ENCODE measurements at regions not wholly inside any gene's neighbourhood (a gene's known extent, or its start where the extent isn't known, plus 50 kb on each side); places are given as distances from the start of the nearest gene placed in this dataset.

- no peaks in the 10 kb centered on the region for H3K36me3 ChIP-seq (ENCODE audit: control insufficient read depth in 2 of 2, insufficient read depth in 1 of 2, low read length in 2 of 2)
- no peaks in the 10 kb centered on the region for H3K9me3 ChIP-seq (ENCODE audit: control insufficient read depth, insufficient read depth, low read depth, low read length)
- H3K27ac ChIP-seq (ENCODE audit: extremely low read depth, low read depth, low read length) = no peak overlapping the region
- H3K4me1 ChIP-seq (ENCODE audit: control insufficient read depth, insufficient read depth, low read length) = peaks cover 3% of the 10 kb centered on the region; the same call in 1 of the 2 replicates
- no peak overlapping the region for H3K4me3 ChIP-seq (ENCODE audit: low read depth, low read length)
- CTCF ChIA-PET = no interaction called here
- POLR2A ChIA-PET = no interaction called here
- TF ChIP-seq ZBTB8A (tag by site-specific recombination; IDR thresholded peaks at IDR 0.05) = no peak
- no peak for TF ChIP-seq ZNF558 (tag by site-specific recombination; IDR thresholded peaks at IDR 0.05)
- TF ChIP-seq ZNF521 (tag by site-specific recombination; IDR thresholded peaks at IDR 0.05) = no peak
- no peak for TF ChIP-seq ZNF830 (tag by site-specific recombination; IDR thresholded peaks at IDR 0.05; ENCODE audit: low read depth)
- TF ChIP-seq ZBTB7A (tag by site-specific recombination; IDR thresholded peaks at IDR 0.05; ENCODE audit: low read depth) = no peak
- no peak for TF ChIP-seq ZNF513 (tag by site-specific recombination; IDR thresholded peaks at IDR 0.05)
- no peak for TF ChIP-seq SP7 (tag by site-specific recombination; IDR thresholded peaks at IDR 0.05)
- no peak for TF ChIP-seq KLF9 (tag by site-specific recombination; IDR thresholded peaks at IDR 0.05; ENCODE audit: low read depth)
- no peak for TF ChIP-seq ZNF248 (tag by site-specific recombination; IDR thresholded peaks at IDR 0.05)
- no peak for TF ChIP-seq ZNF138 (tag by site-specific recombination; IDR thresholded peaks at IDR 0.05; ENCODE audit: borderline replicate concordance)
- TF ChIP-seq ZNF792 (tag by site-specific recombination; IDR thresholded peaks at IDR 0.05) = no peak
- no peak for TF ChIP-seq ZNF501 (tag by site-specific recombination; IDR thresholded peaks at IDR 0.05)
- no peak for TF ChIP-seq ZNF621 (tag by site-specific recombination; IDR thresholded peaks at IDR 0.05)
Measured at GRCh38 chr5:74132485-74132884, 506.5 kb downstream of the ARHGEF28 start.

- no peaks in the 10 kb centered on the region for H3K9me3 ChIP-seq (ENCODE audit: control insufficient read depth, insufficient read depth, low read depth, low read length)
- H3K27ac ChIP-seq (ENCODE audit: extremely low read depth, low read depth, low read length) = no peak overlapping the region
- ChIA-PET POLR2A (no interaction called here), CTCF (no interaction called here)
- TF ChIP-seq ZNF747 (tag by site-specific recombination; IDR thresholded peaks at IDR 0.05) (no peak), ZNF292 (tag by site-specific recombination; IDR thresholded peaks at IDR 0.05; ENCODE audit: borderline replicate concordance, low read depth) (no peak), ZSCAN4 (tag by site-specific recombination; IDR thresholded peaks at IDR 0.05) (no peak), ZNF274 (IDR thresholded peaks at IDR 0.05; ENCODE audit: low read length) (no peak), ZNF274 (tag by site-specific recombination; IDR thresholded peaks at IDR 0.05; ENCODE audit: borderline replicate concordance) (no peak), GLI2 (tag by site-specific recombination; IDR thresholded peaks at IDR 0.05; ENCODE audit: borderline replicate concordance, low read depth) (no peak), ZBTB7A (tag by site-specific recombination; IDR thresholded peaks at IDR 0.05; ENCODE audit: low read depth) (no peak), ZNF362 (tag by site-specific recombination; IDR thresholded peaks at IDR 0.05) (no peak), ZNF449 (tag by site-specific recombination; IDR thresholded peaks at IDR 0.05) (no peak), ZNF707 (tag by site-specific recombination; IDR thresholded peaks at IDR 0.05) (no peak), INSM2 (tag by site-specific recombination; IDR thresholded peaks at IDR 0.05) (no peak)
- H3K4me3 ChIP-seq (ENCODE audit: low read depth, low read length) = no peak overlapping the region
- peaks cover 9% of the 10 kb centered on the region for H3K4me1 ChIP-seq (ENCODE audit: control insufficient read depth, insufficient read depth, low read length)
- no peaks in the 10 kb centered on the region for H3K36me3 ChIP-seq (ENCODE audit: control insufficient read depth in 2 of 2, insufficient read depth in 1 of 2, low read length in 2 of 2)
Measured at GRCh38 chr5:74131250-74131649, 505.3 kb downstream of the ARHGEF28 start.

Measured in HEK293 (cell line).